Tibial nerve (tissue), 4 donors: ENCODE measurements at regions not wholly inside any gene's neighbourhood (a gene's known extent, or its start where the extent isn't known, plus 50 kb on each side); places are given as distances from the start of the nearest gene placed in this dataset.

ENCODE experiments used
- DNase-seq, 2 donors: peaks; one replicate each; pipeline ENCODE4 v3.0.0-alpha.2; 2019; ENCODE audit warnings: low spot score in 2 of 2
- H3K27ac ChIP-seq, 4 donors: fragments of 200-600 bp; sonication (generic) in 3 of 4; one replicate each; pipeline ENCODE4 v1.5.1; 2017 to 2019; ENCODE audit warnings: mild to moderate bottlenecking in 1 of 4
- H3K27me3 ChIP-seq, 2 donors: fragments of 200-600 bp; sonication (generic) in 1 of 2; one replicate each; pipeline versions ENCODE4 v1.5.1 to v1.6.0; 2017 to 2019
- H3K36me3 ChIP-seq, 3 donors: fragments of 200-600 bp; sonication (generic); one replicate each; pipeline ENCODE4 v1.5.1; 2018 to 2019
- H3K4me1 ChIP-seq, 4 donors: fragments of 200-600 bp; sonication (generic) in 3 of 4; one replicate each; pipeline ENCODE4 v1.5.1; 2017 to 2019
- H3K4me3 ChIP-seq, 4 donors: fragments of 200-600 bp; sonication (generic) in 3 of 4; one replicate each; pipeline ENCODE4 v1.5.1; 2017 to 2019; ENCODE audit warnings: mild to moderate bottlenecking in 1 of 4, moderate library complexity in 1 of 4
- H3K9me3 ChIP-seq, 4 donors: fragments of 200-600 bp; sonication (generic) in 3 of 4; one replicate each; pipeline ENCODE4 v1.5.1; 2017 to 2019
- CTCF ChIP-seq, 5 experiments: fragments of 200-600 bp in 3 of 5; fragments of 450-650 bp in 2 of 5; sonication (generic) in 3 of 5; IDR thresholded peaks; one replicate each; pipeline ENCODE4 v1.5.1; 2016 to 2019; ENCODE audit warnings: antibody characterized with exemption in 5 of 5, mild to moderate bottlenecking in 3 of 5, moderate library complexity in 2 of 5
- EP300 ChIP-seq, 2 donors: sonication (generic); formaldehyde crosslinking; IDR thresholded peaks; one replicate each; pipeline ENCODE4 v1.6.1; 2017; ENCODE audit warnings: antibody characterized with exemption in 2 of 2, mild to moderate bottlenecking in 1 of 2
- POLR2A ChIP-seq, 2 donors: fragments of 450-650 bp; IDR thresholded peaks; one replicate each; pipeline ENCODE4 v1.6.1; 2017; ENCODE audit warnings: antibody characterized with exemption in 2 of 2, mild to moderate bottlenecking in 2 of 2, moderate library complexity in 2 of 2
- WGBS, 2 donors: methylation state at CpG; one replicate each; pipeline ENCODE4 v1.1.5; 2018; 5-methylcytosine and 5-hydroxymethylcytosine counted together

GRCh38 chr6:149203509-149203908 lies 114.0 kb upstream of the TAB2 start:
- 75 to 77% methylated on average over 4 of the region's 4 CpGs for WGBS, 2 donors
- Histone ChIP-seq H3K4me3 (no peak overlapping the region), H3K4me1 (peaks cover 0 to 23% (median 2%) of the 10 kb centered on the region in 4 donors), H3K9me3 (peaks cover 0 to 15% (median 0%) of the 10 kb centered on the region in 4 donors), H3K36me3 (no peaks in the 10 kb centered on the region), H3K27ac (no peak overlapping the region), H3K27me3 (no peaks in the 10 kb centered on the region)
- no peak for TF ChIP-seq EP300 (IDR thresholded peaks at IDR 0.05)
- TF ChIP-seq CTCF (IDR thresholded peaks at IDR 0.05), result no peak
- TF ChIP-seq POLR2A (IDR thresholded peaks at IDR 0.05), result no peak
- no peak for DNase-seq

DNA sequence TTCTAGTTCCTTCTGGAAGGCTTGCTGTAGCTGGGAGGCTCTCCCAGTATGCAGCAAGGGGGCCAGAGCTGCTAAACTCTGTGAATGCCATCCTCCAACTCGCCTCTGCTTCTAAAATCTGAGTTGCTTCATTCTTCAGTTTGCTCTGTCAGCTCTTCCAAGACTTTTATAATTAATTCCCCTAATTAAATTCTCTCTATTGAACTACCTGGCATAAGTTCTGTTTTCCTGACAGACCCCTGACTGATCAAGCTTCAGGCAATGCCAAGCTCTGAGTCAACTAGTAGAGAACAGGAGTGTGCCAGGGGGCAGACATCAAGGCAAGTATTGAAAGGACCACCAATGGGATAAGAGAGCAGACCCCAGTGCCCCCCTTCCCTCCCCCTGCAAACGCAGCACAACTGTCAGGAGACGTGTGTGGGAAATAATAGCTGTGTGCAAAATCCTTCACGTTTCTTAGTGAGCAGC lies 109.3 kb upstream of the TAB2 start:
- 55 to 68% methylated on average over 4 of the region's 4 CpGs for WGBS, 2 donors
- H3K9me3 ChIP-seq, result no peaks in the 10 kb centered on the region
- no peak for TF ChIP-seq EP300 (IDR thresholded peaks at IDR 0.05)
- H3K4me3 ChIP-seq, result no peak overlapping the region
- no peak for DNase-seq
- no peaks in the 10 kb centered on the region for H3K27me3 ChIP-seq
- H3K36me3 ChIP-seq, result no peaks in the 10 kb centered on the region
- H3K27ac ChIP-seq, result no peak overlapping the region
- peaks cover 0 to 30% (median 9%) of the 10 kb centered on the region in 4 donors for H3K4me1 ChIP-seq

- DNase-seq, result no peak
- Histone ChIP-seq H3K27ac (peak overlapping the region in 3 of 4 donors; percentile 38 to 78 (median 67)), H3K4me3 (no peak overlapping the region), H3K9me3 (no peaks in the 10 kb centered on the region), H3K4me1 (peaks cover 0 to 26% (median 9%) of the 10 kb centered on the region in 4 donors), H3K27me3 (no peaks in the 10 kb centered on the region), H3K36me3 (no peaks in the 10 kb centered on the region)
- TF ChIP-seq POLR2A (IDR thresholded peaks at IDR 0.05), result no peak
- no peak for TF ChIP-seq CTCF (IDR thresholded peaks at IDR 0.05)
- TF ChIP-seq EP300 (IDR thresholded peaks at IDR 0.05), result no peak
- WGBS, 2 donors, result 38 to 51% methylated on average over 2 of the region's 2 CpGs
Measured at GRCh38 chr6:149209871-149210775, 107.4 kb upstream of the TAB2 start.

- no peaks in the 10 kb centered on the region for H3K27me3 ChIP-seq
- peak overlapping the region in 2 of 4 donors; percentile 67 to 78 for H3K27ac ChIP-seq
- no peak overlapping the region for H3K4me3 ChIP-seq
- WGBS, 2 donors, result 72 to 82% methylated on average over 6 of the region's 6 CpGs
- TF ChIP-seq CTCF (IDR thresholded peaks at IDR 0.05), result no peak
- TF ChIP-seq EP300 (IDR thresholded peaks at IDR 0.05), result no peak
- TF ChIP-seq POLR2A (IDR thresholded peaks at IDR 0.05), result no peak
- no peak for DNase-seq
- peaks cover 0 to 26% (median 9%) of the 10 kb centered on the region in 4 donors for H3K4me1 ChIP-seq
- no peaks in the 10 kb centered on the region for H3K9me3 ChIP-seq
- H3K36me3 ChIP-seq, result no peaks in the 10 kb centered on the region
Measured at GRCh38 chr6:149211046-149211571, 106.4 kb upstream of the TAB2 start.

- no peak for DNase-seq
- Histone ChIP-seq H3K4me3 (no peak overlapping the region), H3K27me3 (no peaks in the 10 kb centered on the region), H3K36me3 (no peaks in the 10 kb centered on the region), H3K9me3 (no peaks in the 10 kb centered on the region), H3K4me1 (peaks cover 0 to 26% (median 9%) of the 10 kb centered on the region in 4 donors), H3K27ac (peak overlapping the region in 2 of 4 donors; percentile 67 to 78)
- WGBS, 2 donors, result 25 to 34% methylated on average over 6 of the region's 6 CpGs
- TF ChIP-seq CTCF (IDR thresholded peaks at IDR 0.05) (no peak), EP300 (IDR thresholded peaks at IDR 0.05) (peak in 1 of 2 donors; percentile 24)
Measured at GRCh38 chr6:149212206-149212605, 105.3 kb upstream of the TAB2 start.
